ENCODE measurements at regions not wholly inside any gene's neighbourhood (a gene's known extent, or its start where the extent isn't known, plus 50 kb on each side); places are given as distances from the start of the nearest gene placed in this dataset.

- no peak overlapping the region for H3K4me3 Mint-ChIP-seq
- Histone ChIP-seq H3K4me3 (no peak overlapping the region), H3K79me2 (replicated peaks; ENCODE audit: insufficient read depth) (no peaks in the 10 kb centered on the region), H3K4me1 (ENCODE audit: insufficient read depth) (no peaks in the 10 kb centered on the region), H3K9me2 (ENCODE audit: insufficient read depth) (no peaks in the 10 kb centered on the region), H3K27me3 (ENCODE audit: insufficient read depth) (no peaks in the 10 kb centered on the region), H3F3A (replicated peaks; ENCODE audit: low read depth) (no peaks in the 10 kb centered on the region), H4K20me1 (replicated peaks; ENCODE audit: insufficient read depth) (no peaks in the 10 kb centered on the region), H2AFZ (no peak overlapping the region), H3K4me2 (no peak overlapping the region), H3K27ac (ENCODE audit: low read depth) (no peak overlapping the region), H3K36me3 (ENCODE audit: insufficient read depth) (no peaks in the 10 kb centered on the region)
- H3K9me3 Mint-ChIP-seq = no peaks in the 10 kb centered on the region
- no peaks in the 10 kb centered on the region for H3K36me3 Mint-ChIP-seq (ENCODE audit: low read depth)
- DNase-seq (ENCODE audit: low spot score) = no peak
- TF ChIP-seq EZH2phosphoT487 (IDR thresholded peaks at IDR 0.05; ENCODE audit: unreplicated experiment) (no peak), NANOG (IDR thresholded peaks at IDR 0.05; ENCODE audit: borderline replicate concordance) (no peak), CREB1 (CRISPR knock-in tag; IDR thresholded peaks at IDR 0.05; ENCODE audit: low read depth) (no peak), JUNB (IDR thresholded peaks at IDR 0.05; ENCODE audit: unreplicated experiment) (no peak), EZH2 (IDR thresholded peaks at IDR 0.05; ENCODE audit: low read depth, unreplicated experiment) (no peak), ZNF114 (CRISPR knock-in tag; IDR thresholded peaks at IDR 0.05) (no peak), ZNF462 (CRISPR knock-in tag; IDR thresholded peaks at IDR 0.05) (no peak)
- peaks cover 5% of the 10 kb centered on the region; the same call in 2 of the 3 replicates for H3K4me1 Mint-ChIP-seq
- H3K27me3 Mint-ChIP-seq (ENCODE audit: insufficient read depth, low read depth, poor library complexity) = peaks cover 6% of the 10 kb centered on the region
- ATAC-seq = no peak
- no peak overlapping the region for H3K27ac Mint-ChIP-seq
Measured at GRCh38 chr13:30128591-30128990, 178.8 kb downstream of the KATNAL1 start.

DNA sequence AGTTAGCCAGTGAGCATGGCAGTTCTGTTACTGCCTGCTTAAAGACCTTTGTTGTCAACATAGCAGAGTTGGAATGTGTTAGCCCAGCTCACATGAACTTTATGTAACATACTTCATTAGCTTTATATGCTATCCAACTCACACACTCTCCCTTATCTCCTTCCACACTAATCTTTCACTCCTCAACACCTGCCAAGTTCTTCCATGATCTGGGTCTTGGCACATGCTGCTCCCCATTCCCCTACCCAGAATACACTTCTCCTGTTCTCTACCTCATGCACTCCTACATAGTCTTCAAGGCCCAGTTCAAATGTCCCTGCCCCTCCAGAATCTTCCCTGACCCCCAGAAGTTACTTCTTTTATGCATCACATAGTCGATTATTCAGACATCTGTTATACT is 179.3 kb downstream of the KATNAL1 start:
- no peaks in the 10 kb centered on the region for H3K9me2 ChIP-seq (ENCODE audit: insufficient read depth)
- Mint-ChIP-seq H3K27me3 (ENCODE audit: insufficient read depth, low read depth, poor library complexity) (peaks cover 6% of the 10 kb centered on the region), H3K4me1 (peaks cover 5% of the 10 kb centered on the region; the same call in 2 of the 3 replicates), H3K36me3 (ENCODE audit: low read depth) (no peaks in the 10 kb centered on the region), H3K9me3 (no peaks in the 10 kb centered on the region), H3K27ac (no peak overlapping the region), H3K4me3 (no peak overlapping the region)
- H3K79me2 ChIP-seq (replicated peaks; ENCODE audit: insufficient read depth) = no peaks in the 10 kb centered on the region
- DNase-seq (ENCODE audit: low spot score) (no peak), ATAC-seq (no peak)
- no peaks in the 10 kb centered on the region for H3K36me3 ChIP-seq (ENCODE audit: insufficient read depth)
- H3F3A ChIP-seq (replicated peaks; ENCODE audit: low read depth) = no peaks in the 10 kb centered on the region
- no peak overlapping the region for H3K27ac ChIP-seq (ENCODE audit: low read depth)
- no peaks in the 10 kb centered on the region for H4K20me1 ChIP-seq (replicated peaks; ENCODE audit: insufficient read depth)
- H3K4me2 ChIP-seq = no peak overlapping the region
- TF ChIP-seq, protein P1, sequence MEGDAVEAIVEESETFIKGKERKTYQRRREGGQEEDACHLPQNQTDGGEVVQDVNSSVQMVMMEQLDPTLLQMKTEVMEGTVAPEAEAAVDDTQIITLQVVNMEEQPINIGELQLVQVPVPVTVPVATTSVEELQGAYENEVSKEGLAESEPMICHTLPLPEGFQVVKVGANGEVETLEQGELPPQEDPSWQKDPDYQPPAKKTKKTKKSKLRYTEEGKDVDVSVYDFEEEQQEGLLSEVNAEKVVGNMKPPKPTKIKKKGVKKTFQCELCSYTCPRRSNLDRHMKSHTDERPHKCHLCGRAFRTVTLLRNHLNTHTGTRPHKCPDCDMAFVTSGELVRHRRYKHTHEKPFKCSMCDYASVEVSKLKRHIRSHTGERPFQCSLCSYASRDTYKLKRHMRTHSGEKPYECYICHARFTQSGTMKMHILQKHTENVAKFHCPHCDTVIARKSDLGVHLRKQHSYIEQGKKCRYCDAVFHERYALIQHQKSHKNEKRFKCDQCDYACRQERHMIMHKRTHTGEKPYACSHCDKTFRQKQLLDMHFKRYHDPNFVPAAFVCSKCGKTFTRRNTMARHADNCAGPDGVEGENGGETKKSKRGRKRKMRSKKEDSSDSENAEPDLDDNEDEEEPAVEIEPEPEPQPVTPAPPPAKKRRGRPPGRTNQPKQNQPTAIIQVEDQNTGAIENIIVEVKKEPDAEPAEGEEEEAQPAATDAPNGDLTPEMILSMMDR (conservative IDR thresholded peaks at IDR 0.05; ENCODE audit: low read depth in 2 of 2) = no peak
- no peak for TF ChIP-seq STAT1 (IDR thresholded peaks at IDR 0.05; ENCODE audit: unreplicated experiment)
- no peak for TF ChIP-seq EZH2 (IDR thresholded peaks at IDR 0.05; ENCODE audit: low read depth, unreplicated experiment)
- H3K4me1 ChIP-seq (ENCODE audit: insufficient read depth) = no peaks in the 10 kb centered on the region
- H2AFZ ChIP-seq = no peak overlapping the region
- H3K27me3 ChIP-seq (ENCODE audit: insufficient read depth) = no peaks in the 10 kb centered on the region
- H3K4me3 ChIP-seq = no peak overlapping the region

Data from GM23338 (cell line).